Right lobe of liver (tissue), 4 donors: ENCODE measurements at regions not wholly inside any gene's neighbourhood (a gene's known extent, or its start where the extent isn't known, plus 50 kb on each side); places are given as distances from the start of the nearest gene placed in this dataset.

Source experiments
- POLR2A ChIP-seq: fragments of 450-650 bp; IDR thresholded peaks from one replicate; pipeline ENCODE4 v1.6.1; 2017; ENCODE audit warnings: antibody characterized with exemption, mild to moderate bottlenecking
- TF ChIP-seq, protein P1 (sequence below), 4 donors: fragments of 200-600 bp in 3 of 4; fragments of 450-650 bp in 1 of 4; IDR thresholded peaks; one replicate each; pipeline versions ENCODE4 v1.5.1 to v1.8.0; 2016 to 2022; ENCODE audit warnings: antibody characterized with exemption in 4 of 4, mild to moderate bottlenecking in 2 of 4
- donor health status: DM: no; HTN: no; CAD: no.
- donor health status: DM: no; HTN: no; CAD: no.
- donor health status: DM: no; HTN: yes; CAD: no.

DNA sequence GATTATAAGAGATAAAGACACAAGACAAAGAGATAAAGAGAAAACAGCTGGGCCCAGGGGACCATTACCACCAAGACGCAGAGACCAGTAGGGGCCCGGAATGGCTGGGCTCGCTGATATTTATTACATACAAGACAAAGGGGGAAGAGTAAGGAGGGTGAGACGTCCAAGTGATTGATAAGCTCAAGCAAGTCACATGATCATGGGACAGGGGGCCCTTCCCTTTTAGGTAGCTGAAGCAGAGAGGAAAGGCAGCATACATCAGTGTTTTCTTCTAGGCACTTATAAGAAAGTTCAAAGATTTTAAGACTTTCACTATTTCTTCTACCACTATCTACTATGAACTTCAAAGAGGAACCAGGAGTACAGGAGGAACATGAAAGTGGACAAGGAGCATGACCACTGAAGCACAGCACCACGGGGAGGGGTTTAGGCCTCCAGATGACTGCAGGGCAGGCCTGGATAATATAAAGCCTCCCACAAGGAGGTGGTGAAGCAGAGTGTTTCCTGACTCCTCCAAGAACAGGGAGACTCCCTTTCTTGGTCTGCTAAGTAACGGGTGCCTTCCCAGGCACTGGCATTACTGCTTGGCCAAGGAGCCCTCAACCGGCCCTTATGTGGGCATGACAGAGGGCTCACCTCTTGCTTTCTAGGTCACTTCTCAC is 63.9 kb upstream of the ARL4D start:
- TF ChIP-seq, protein P1, sequence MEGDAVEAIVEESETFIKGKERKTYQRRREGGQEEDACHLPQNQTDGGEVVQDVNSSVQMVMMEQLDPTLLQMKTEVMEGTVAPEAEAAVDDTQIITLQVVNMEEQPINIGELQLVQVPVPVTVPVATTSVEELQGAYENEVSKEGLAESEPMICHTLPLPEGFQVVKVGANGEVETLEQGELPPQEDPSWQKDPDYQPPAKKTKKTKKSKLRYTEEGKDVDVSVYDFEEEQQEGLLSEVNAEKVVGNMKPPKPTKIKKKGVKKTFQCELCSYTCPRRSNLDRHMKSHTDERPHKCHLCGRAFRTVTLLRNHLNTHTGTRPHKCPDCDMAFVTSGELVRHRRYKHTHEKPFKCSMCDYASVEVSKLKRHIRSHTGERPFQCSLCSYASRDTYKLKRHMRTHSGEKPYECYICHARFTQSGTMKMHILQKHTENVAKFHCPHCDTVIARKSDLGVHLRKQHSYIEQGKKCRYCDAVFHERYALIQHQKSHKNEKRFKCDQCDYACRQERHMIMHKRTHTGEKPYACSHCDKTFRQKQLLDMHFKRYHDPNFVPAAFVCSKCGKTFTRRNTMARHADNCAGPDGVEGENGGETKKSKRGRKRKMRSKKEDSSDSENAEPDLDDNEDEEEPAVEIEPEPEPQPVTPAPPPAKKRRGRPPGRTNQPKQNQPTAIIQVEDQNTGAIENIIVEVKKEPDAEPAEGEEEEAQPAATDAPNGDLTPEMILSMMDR (IDR thresholded peaks at IDR 0.05) = no peak
- no peak for TF ChIP-seq POLR2A
